ENCODE measurements at regions not wholly inside any gene's neighbourhood (a gene's known extent, or its start where the extent isn't known, plus 50 kb on each side); places are given as distances from the start of the nearest gene placed in this dataset.

GRCh38 chr10:20970708-20971107 is 73.6 kb upstream of the NEBL start:
- H3K4me3 ChIP-seq = no peak overlapping the region
- H3K4me1 ChIP-seq (replicated peaks in 1 of 2) = peaks cover 0 to 3% of the 10 kb centered on the region in 2 donors
- no peak for ATAC-seq (replicated peaks in 6 of 8)
- WGBS, 10 experiments = 18 to 100% (median 93%) methylated on average over 1 to 4 of the region's 4 CpGs
- H3K27ac ChIP-seq = no peak overlapping the region
- in situ Hi-C loops (cut with MboI; ENCODE audit: low pct_unique_long_range_greater_than_20kb in 2 of 9, low sequenced_read_pairs in 9 of 9, unreplicated experiment in 9 of 9) = no loop called here

DNA sequence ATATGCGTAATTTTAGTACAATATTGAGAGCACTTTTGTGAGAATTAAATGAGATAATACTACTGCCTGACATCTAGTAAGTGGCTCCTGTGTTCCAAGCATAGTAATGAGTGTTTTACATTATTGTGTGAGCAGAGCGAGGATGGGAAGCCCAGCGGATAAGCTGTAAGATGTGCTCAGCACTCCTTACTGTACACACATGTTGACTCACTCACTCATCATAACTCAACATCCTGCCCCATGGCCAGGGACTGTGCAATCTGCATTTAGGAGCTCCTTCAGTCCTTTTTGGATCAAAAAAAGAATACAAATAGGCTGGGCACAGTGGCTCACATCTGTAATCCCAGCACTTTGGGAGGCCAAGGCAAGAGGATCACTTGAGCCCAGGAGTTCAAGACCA is 72.9 kb upstream of the NEBL start:
- in situ Hi-C loops (cut with MboI; ENCODE audit: low pct_unique_long_range_greater_than_20kb in 2 of 9, low sequenced_read_pairs in 9 of 9, unreplicated experiment in 9 of 9) = no loop called here
- Histone ChIP-seq H3K4me3 (no peak overlapping the region), H3K27ac (no peak overlapping the region), H3K4me1 (replicated peaks in 1 of 2) (peaks cover 0 to 3% of the 10 kb centered on the region in 2 donors)
- WGBS, 10 experiments = 13 to 100% (median 94%) methylated on average over 1 to 3 of the region's 3 CpGs; no CpG with 5 or more reads in 3 of the 10 experiments
- peak in 1 of 8 experiments; percentile 20 for ATAC-seq (replicated peaks in 6 of 8)

DNA sequence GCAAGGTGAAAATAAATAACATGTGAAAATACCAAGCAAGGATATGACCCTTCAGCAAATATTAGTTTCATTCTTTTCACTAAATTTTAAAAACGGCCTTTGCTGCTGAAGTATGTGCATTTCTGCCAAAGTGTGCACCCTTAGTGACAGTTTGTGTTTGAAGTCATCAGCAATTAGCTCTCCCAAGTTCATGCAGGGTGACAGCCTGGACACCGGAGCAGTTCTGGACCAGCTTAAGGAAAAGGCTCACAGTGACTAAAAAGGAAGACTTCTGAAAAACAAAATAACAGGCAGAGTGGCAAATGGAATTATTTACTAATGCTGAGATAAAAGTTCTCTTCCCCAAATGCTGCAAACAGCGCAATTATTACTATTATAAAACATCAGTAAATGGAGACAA is 69.3 kb upstream of the NEBL start:
- in situ Hi-C loops (cut with MboI; ENCODE audit: low pct_unique_long_range_greater_than_20kb in 2 of 9, low sequenced_read_pairs in 9 of 9, unreplicated experiment in 9 of 9) = no loop called here
- H3K4me1 ChIP-seq (replicated peaks in 1 of 2) = peaks cover 2 to 4% of the 10 kb centered on the region in 2 donors
- no peak overlapping the region for H3K27ac ChIP-seq
- ATAC-seq (replicated peaks in 6 of 8) = no peak
- WGBS, 10 experiments = 0 to 100% (median 81%) methylated on average over 1 to 3 of the region's 3 CpGs
- H3K4me3 ChIP-seq = no peak overlapping the region

DNA sequence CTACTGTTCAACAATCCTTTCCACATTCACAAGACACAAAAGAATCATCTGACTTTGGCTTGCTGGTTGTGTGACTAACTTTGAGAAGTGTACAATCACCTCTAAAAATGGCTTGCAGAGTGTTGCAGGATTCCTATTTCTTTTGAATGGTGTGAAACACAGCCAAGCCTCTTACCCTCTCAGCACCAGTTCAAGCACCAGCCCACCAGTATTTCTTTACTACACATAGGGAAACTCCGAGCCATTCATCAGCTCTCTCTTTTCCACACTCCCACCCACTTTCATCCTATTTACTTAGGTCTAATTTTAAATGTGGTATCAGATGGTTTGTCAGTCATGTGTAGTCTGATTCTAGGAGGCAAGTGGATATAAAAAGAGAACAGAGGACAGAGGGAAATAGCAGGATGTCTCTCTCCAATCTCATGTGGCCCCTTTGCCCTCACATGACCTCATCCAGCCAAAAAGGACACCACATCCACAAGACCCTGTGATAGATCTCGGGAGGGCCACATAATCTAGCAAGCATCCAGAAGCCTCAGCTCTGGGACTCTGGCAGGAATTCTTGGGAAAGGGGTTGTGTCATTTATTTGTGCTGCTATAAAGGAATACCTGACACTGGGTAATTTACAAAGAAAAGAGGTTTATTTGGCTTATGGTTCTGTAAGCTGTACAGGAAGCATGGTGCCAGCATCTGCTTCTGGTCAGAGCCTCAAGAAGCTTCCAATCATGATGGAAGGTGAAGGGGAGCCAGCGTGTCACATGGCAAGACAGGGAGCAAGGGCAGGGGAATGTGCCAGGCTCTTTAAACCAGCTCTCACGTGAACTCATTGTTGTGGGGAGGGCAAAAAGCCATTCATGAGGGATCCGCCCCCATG is 66.8 kb upstream of the NEBL start:
- H3K4me1 ChIP-seq (replicated peaks in 1 of 2) = peaks cover 3 to 5% of the 10 kb centered on the region in 2 donors
- 11 to 100% (median 85%) methylated on average over 1 to 4 of the region's 5 CpGs; no CpG with 5 or more reads in 2 of the 10 experiments for WGBS, 10 experiments
- H3K4me3 ChIP-seq = no peak overlapping the region
- no peak overlapping the region for H3K27ac ChIP-seq
- in situ Hi-C loops (cut with MboI; ENCODE audit: low pct_unique_long_range_greater_than_20kb in 2 of 9, low sequenced_read_pairs in 9 of 9, unreplicated experiment in 9 of 9) = no loop called here
- ATAC-seq (replicated peaks in 6 of 8) = no peak

- H3K4me1 ChIP-seq (replicated peaks in 1 of 2) = peaks cover 11 to 12% of the 10 kb centered on the region in 2 donors
- WGBS, 10 experiments = 23 to 94% (median 87%) methylated on average over 2 to 3 of the region's 3 CpGs; no CpG with 5 or more reads in 1 of the 10 experiments
- no peak overlapping the region for H3K4me3 ChIP-seq
- in situ Hi-C loops (cut with MboI; ENCODE audit: low pct_unique_long_range_greater_than_20kb in 2 of 9, low sequenced_read_pairs in 9 of 9, unreplicated experiment in 9 of 9) = no loop called here
- no peak overlapping the region for H3K27ac ChIP-seq
- ATAC-seq (replicated peaks in 6 of 8) = no peak
These were observed 65.9 kb upstream of the NEBL start for GRCh38 chr10:20963056-20963455.

GRCh38 chr10:20962165-20962564 is 65.1 kb upstream of the NEBL start:
- Histone ChIP-seq H3K4me1 (replicated peaks in 1 of 2) (peaks cover 11 to 21% of the 10 kb centered on the region in 2 donors), H3K4me3 (no peak overlapping the region), H3K27ac (no peak overlapping the region)
- 4 to 100% (median 71%) methylated on average over 1 to 3 of the region's 3 CpGs for WGBS, 10 experiments
- ATAC-seq (replicated peaks in 6 of 8) = peak in 3 of 8 experiments; percentile 45 to 96 (median 57)
- in situ Hi-C loops (cut with MboI; ENCODE audit: low pct_unique_long_range_greater_than_20kb in 2 of 9, low sequenced_read_pairs in 9 of 9, unreplicated experiment in 9 of 9) = no loop called here

DNA sequence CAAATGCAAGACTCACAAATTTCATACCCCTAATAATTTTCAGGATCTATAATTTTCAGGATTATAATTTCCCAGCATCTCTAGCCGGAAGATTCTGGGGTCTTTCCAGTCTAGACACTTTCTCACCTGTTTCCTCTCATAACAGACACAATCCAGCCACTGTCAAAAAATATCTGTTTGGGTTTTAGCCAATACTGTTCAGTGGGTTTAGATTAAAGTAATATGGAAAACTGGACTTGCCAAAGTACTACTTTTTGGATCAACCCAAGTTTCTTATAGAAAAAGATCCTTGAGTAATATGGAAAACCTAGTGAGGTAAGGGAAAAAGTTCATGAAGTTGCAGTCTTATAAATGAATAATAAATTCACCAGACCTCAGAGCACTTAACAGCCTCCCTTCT is 62.1 kb upstream of the NEBL start:
- Histone ChIP-seq H3K4me1 (replicated peaks in 1 of 2) (peaks cover 15 to 30% of the 10 kb centered on the region in 2 donors), H3K4me3 (no peak overlapping the region), H3K27ac (no peak overlapping the region)
- in situ Hi-C loops (cut with MboI; ENCODE audit: low pct_unique_long_range_greater_than_20kb in 2 of 9, low sequenced_read_pairs in 9 of 9, unreplicated experiment in 9 of 9) = no loop called here
- 20 to 100% (median 86%) methylated on average over 1 of the region's 1 CpG; no CpG with 5 or more reads in 6 of the 10 experiments for WGBS, 10 experiments
- no peak for ATAC-seq (replicated peaks in 6 of 8)

DNA sequence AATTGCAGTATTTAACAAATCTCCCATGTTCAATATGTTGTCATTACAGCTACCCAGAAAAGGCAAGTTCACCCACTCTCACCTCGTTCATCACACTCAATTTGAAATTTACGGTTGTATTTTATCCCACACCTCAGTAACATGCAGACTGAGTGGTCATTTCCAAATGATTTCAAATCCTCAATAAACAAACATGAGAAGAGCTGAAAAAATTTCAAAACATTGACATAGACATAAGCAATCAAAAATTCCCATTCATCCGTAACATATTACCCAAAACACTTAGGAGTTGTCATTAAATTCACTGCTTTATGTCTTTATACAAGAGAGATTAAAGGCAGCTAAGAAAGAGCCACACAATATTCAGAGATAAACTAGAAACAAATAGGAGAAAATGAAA is 61.7 kb upstream of the NEBL start:
- 42 to 92% (median 78%) methylated on average over 1 to 3 of the region's 3 CpGs for WGBS, 10 experiments
- ATAC-seq (replicated peaks in 6 of 8) = no peak
- in situ Hi-C loops (cut with MboI; ENCODE audit: low pct_unique_long_range_greater_than_20kb in 2 of 9, low sequenced_read_pairs in 9 of 9, unreplicated experiment in 9 of 9) = no loop called here
- Histone ChIP-seq H3K4me1 (replicated peaks in 1 of 2) (peaks cover 15 to 30% of the 10 kb centered on the region in 2 donors), H3K4me3 (no peak overlapping the region), H3K27ac (no peak overlapping the region)

- 0 to 100% (median 92%) methylated on average over 1 to 4 of the region's 4 CpGs; no CpG with 5 or more reads in 1 of the 10 experiments for WGBS, 10 experiments
- Histone ChIP-seq H3K27ac (no peak overlapping the region), H3K4me3 (no peak overlapping the region), H3K4me1 (replicated peaks in 1 of 2) (peaks cover 15 to 30% of the 10 kb centered on the region in 2 donors)
- in situ Hi-C loops (cut with MboI; ENCODE audit: low pct_unique_long_range_greater_than_20kb in 2 of 9, low sequenced_read_pairs in 9 of 9, unreplicated experiment in 9 of 9) = no loop called here
- no peak for ATAC-seq (replicated peaks in 6 of 8)
These were observed 61.1 kb upstream of the NEBL start for GRCh38 chr10:20958225-20958624.

GRCh38 chr10:20957744-20958143 is 60.6 kb upstream of the NEBL start:
- 0 to 83% (median 59%) methylated on average over 1 to 2 of the region's 2 CpGs for WGBS, 10 experiments
- ATAC-seq (replicated peaks in 6 of 8) = peak in 1 of 8 experiments; percentile 28
- no peak overlapping the region for H3K4me3 ChIP-seq
- peaks cover 15 to 30% of the 10 kb centered on the region in 2 donors for H3K4me1 ChIP-seq (replicated peaks in 1 of 2)
- no peak overlapping the region for H3K27ac ChIP-seq
- in situ Hi-C loops (cut with MboI; ENCODE audit: low pct_unique_long_range_greater_than_20kb in 2 of 9, low sequenced_read_pairs in 9 of 9, unreplicated experiment in 9 of 9) = no loop called here

- ATAC-seq (replicated peaks in 6 of 8) = peak in 4 of 8 experiments; percentile 19 to 44 (median 30)
- 0 to 100% (median 78%) methylated on average over 1 to 3 of the region's 3 CpGs for WGBS, 10 experiments
- H3K4me1 ChIP-seq (replicated peaks in 1 of 2) = peaks cover 15 to 28% of the 10 kb centered on the region in 2 donors
These were observed 59.7 kb upstream of the NEBL start for GRCh38 chr10:20956843-20957242.

GRCh38 chr10:20955355-20955893 is 58.3 kb upstream of the NEBL start:
- in situ Hi-C loops (cut with MboI; ENCODE audit: low pct_unique_long_range_greater_than_20kb in 2 of 9, low sequenced_read_pairs in 9 of 9, unreplicated experiment in 9 of 9) = no loop called here
- peak in 4 of 8 experiments; percentile 46 to 71 (median 56) for ATAC-seq (replicated peaks in 6 of 8)
- H3K27ac ChIP-seq = no peak overlapping the region
- H3K4me3 ChIP-seq = no peak overlapping the region
- peaks cover 10 to 28% of the 10 kb centered on the region in 2 donors for H3K4me1 ChIP-seq (replicated peaks in 1 of 2)
- 17 to 100% (median 67%) methylated on average over 1 of the region's 1 CpG for WGBS, 10 experiments

More at GRCh38 chr10:20956843-20957242, 59.7 kb upstream of the NEBL start:
- in situ Hi-C loops (cut with MboI; ENCODE audit: low pct_unique_long_range_greater_than_20kb in 2 of 9, low sequenced_read_pairs in 9 of 9, unreplicated experiment in 9 of 9) = no loop called here
- no peak overlapping the region for H3K4me3 ChIP-seq
- no peak overlapping the region for H3K27ac ChIP-seq

GRCh38 chr10:20954519-20954918 is 57.4 kb upstream of the NEBL start:
- ATAC-seq (replicated peaks in 6 of 8) = peak in 2 of 8 experiments; percentile 42 to 53
- Histone ChIP-seq H3K27ac (no peak overlapping the region), H3K4me3 (no peak overlapping the region), H3K4me1 (replicated peaks in 1 of 2) (peaks cover 10 to 28% of the 10 kb centered on the region in 2 donors)
- WGBS, 10 experiments = 20 to 100% (median 83%) methylated on average over 1 to 2 of the region's 5 CpGs; no CpG with 5 or more reads in 5 of the 10 experiments
- in situ Hi-C loops (cut with MboI; ENCODE audit: low pct_unique_long_range_greater_than_20kb in 2 of 9, low sequenced_read_pairs in 9 of 9, unreplicated experiment in 9 of 9) = no loop called here
